ENCODE measurements at regions not wholly inside any gene's neighbourhood (a gene's known extent, or its start where the extent isn't known, plus 50 kb on each side); places are given as distances from the start of the nearest gene placed in this dataset.
A peak's percentile ranks its signal among the peaks of the same experiment; 100 is the strongest.

DNA sequence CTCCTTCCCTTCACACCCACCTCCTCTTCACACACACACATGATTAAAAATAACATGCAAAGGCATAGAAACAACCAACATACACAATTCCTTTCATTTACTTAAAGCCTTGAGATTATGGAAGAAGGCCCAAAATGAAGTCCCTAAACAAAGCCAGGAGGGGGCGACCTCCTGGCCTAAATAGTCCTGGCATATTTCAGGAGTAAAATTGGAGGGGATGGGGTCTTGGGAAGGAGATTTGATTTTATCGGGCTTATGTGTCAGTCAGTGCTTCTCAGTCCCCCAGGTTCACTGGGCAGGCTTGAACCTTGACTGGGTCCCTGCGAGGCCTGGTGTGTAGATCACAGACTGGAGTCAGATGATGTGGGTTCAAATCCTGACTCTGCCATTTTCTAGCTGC, 266.4 kb downstream of the SAMD5 start:
- TF ChIP-seq, protein P1, sequence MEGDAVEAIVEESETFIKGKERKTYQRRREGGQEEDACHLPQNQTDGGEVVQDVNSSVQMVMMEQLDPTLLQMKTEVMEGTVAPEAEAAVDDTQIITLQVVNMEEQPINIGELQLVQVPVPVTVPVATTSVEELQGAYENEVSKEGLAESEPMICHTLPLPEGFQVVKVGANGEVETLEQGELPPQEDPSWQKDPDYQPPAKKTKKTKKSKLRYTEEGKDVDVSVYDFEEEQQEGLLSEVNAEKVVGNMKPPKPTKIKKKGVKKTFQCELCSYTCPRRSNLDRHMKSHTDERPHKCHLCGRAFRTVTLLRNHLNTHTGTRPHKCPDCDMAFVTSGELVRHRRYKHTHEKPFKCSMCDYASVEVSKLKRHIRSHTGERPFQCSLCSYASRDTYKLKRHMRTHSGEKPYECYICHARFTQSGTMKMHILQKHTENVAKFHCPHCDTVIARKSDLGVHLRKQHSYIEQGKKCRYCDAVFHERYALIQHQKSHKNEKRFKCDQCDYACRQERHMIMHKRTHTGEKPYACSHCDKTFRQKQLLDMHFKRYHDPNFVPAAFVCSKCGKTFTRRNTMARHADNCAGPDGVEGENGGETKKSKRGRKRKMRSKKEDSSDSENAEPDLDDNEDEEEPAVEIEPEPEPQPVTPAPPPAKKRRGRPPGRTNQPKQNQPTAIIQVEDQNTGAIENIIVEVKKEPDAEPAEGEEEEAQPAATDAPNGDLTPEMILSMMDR (IDR thresholded peaks at IDR 0.05): peak; percentile 30
- TF ChIP-seq ZFX (IDR thresholded peaks at IDR 0.05; ENCODE audit: borderline replicate concordance): no peak
